H1 (cell line): ENCODE measurements at regions not wholly inside any gene's neighbourhood (a gene's known extent, or its start where the extent isn't known, plus 50 kb on each side); places are given as distances from the start of the nearest gene placed in this dataset.

ENCODE experiments used
- ATF2 ChIP-seq: IDR thresholded peaks from 2 replicates; pipeline ENCODE4 v1.6.1; 2012; ENCODE audit warnings: low read length, inconsistent platforms
- BCL11A ChIP-seq, 2 experiments: IDR thresholded peaks; one replicate each; pipeline ENCODE4 v1.6.1; 2011; ENCODE audit warnings: low read depth in 2 of 2, low read length in 2 of 2, mild to moderate bottlenecking in 2 of 2
- CTCF ChIP-seq, 3 experiments: IDR thresholded peaks; 1 replicate in 2 of 3; 2 replicates in 1 of 3; pipeline versions ENCODE4 v1.5.1 to v1.6.1; 2011; ENCODE audit warnings: low read length in 3 of 3, mild to moderate bottlenecking in 3 of 3, inconsistent platforms in 2 of 3, low read depth in 1 of 3, moderate library complexity in 1 of 3; ENCODE audit not compliant: insufficient read depth in 1 of 3; ENCODE audit errors: control extremely low read depth in 1 of 3
- HDAC2 ChIP-seq, 2 experiments: fragments of 300-600 bp in 1 of 2; sonication (generic) in 1 of 2; IDR thresholded peaks; 2 replicates each; pipeline ENCODE4 v1.6.1; 2011 to 2012; ENCODE audit warnings: low read depth in 2 of 2, low read length in 2 of 2, mild to moderate bottlenecking in 2 of 2, moderate library complexity in 2 of 2, borderline replicate concordance in 1 of 2, inconsistent platforms in 1 of 2
- RXRA ChIP-seq: IDR thresholded peaks from 2 replicates; pipeline ENCODE4 v1.6.1; 2011; ENCODE audit warnings: low read depth, mild to moderate bottlenecking, low read length, moderate library complexity; ENCODE audit not compliant: insufficient read depth
- TAF7 ChIP-seq: optimal IDR thresholded peaks from 2 replicates; pipeline ENCODE3; 2011; ENCODE audit warnings: low read depth, mild to moderate bottlenecking, inconsistent platforms, low read length, moderate library complexity, borderline replicate concordance
- USF2 ChIP-seq: IDR thresholded peaks from 2 replicates; pipeline ENCODE4 v1.6.1; 2011; ENCODE audit warnings: low read length, improper control_type of control experiment

- TF ChIP-seq CTCF (IDR thresholded peaks at IDR 0.05; ENCODE audit: control extremely low read depth in 1 of 3, insufficient read depth in 1 of 3, low read depth in 1 of 3, low read length in 3 of 3), result no peak
- TF ChIP-seq RXRA, result no peak
- TF ChIP-seq TAF7, result no peak
- no peak for TF ChIP-seq ATF2
- TF ChIP-seq HDAC2 (IDR thresholded peaks at IDR 0.05; ENCODE audit: borderline replicate concordance in 1 of 2, low read depth in 2 of 2, low read length in 2 of 2), result no peak
- TF ChIP-seq BCL11A (IDR thresholded peaks at IDR 0.05; ENCODE audit: low read depth in 2 of 2, low read length in 2 of 2), result no peak
- TF ChIP-seq USF2, result no peak
Measured at GRCh38 chr11:88404391-88404790, 66.9 kb upstream of the CTSC start (continued).
